ENCODE measurements at regions not wholly inside any gene's neighbourhood (a gene's known extent, or its start where the extent isn't known, plus 50 kb on each side); places are given as distances from the start of the nearest gene placed in this dataset.
"Not testable (repeated sequence)": the region's sequence is repeated elsewhere in the genome, so short reads cannot be mapped to it uniquely, and the experiment has no call there.

- no peak for DNase-seq
Measured at GRCh38 chr2:129004940-129005490, 686.3 kb upstream of the HS6ST1 start.

GRCh38 chr2:129006135-129006886 lies 687.6 kb upstream of the HS6ST1 start:
- no peak for DNase-seq

GRCh38 chr2:129006901-129007300 lies 688.2 kb upstream of the HS6ST1 start:
- no peak for DNase-seq

- DNase-seq, result no peak
Measured at GRCh38 chr2:129008055-129008880, 689.6 kb upstream of the HS6ST1 start.

GRCh38 chr2:129008881-129009554 lies 690.4 kb upstream of the HS6ST1 start:
- no peak for DNase-seq

- DNase-seq, result no peak
Measured at GRCh38 chr2:129009555-129010146, 691.0 kb upstream of the HS6ST1 start.

- DNase-seq, result no peak
Measured at GRCh38 chr2:129010262-129010661, 691.6 kb upstream of the HS6ST1 start.

- no peak for DNase-seq
Measured at GRCh38 chr2:129011466-129012061, 692.9 kb upstream of the HS6ST1 start.

- DNase-seq, result no peak
Measured at GRCh38 chr2:129014432-129014831, 695.8 kb upstream of the HS6ST1 start.

GRCh38 chr2:129015397-129016285 lies 697.0 kb upstream of the HS6ST1 start:
- DNase-seq, result no peak

GRCh38 chr2:129016972-129017371 lies 698.3 kb upstream of the HS6ST1 start:
- DNase-seq, result no peak

- no peak for DNase-seq
Measured at GRCh38 chr2:129024796-129025195, 706.1 kb upstream of the HS6ST1 start.

- DNase-seq, result no peak
Measured at GRCh38 chr2:129035992-129036391, 717.3 kb upstream of the HS6ST1 start.

GRCh38 chr2:129043677-129044076 lies 725.0 kb upstream of the HS6ST1 start:
- DNase-seq, result not testable (repeated sequence)

GRCh38 chr2:129046475-129046874 lies 727.8 kb upstream of the HS6ST1 start:
- not testable (repeated sequence) for DNase-seq

GRCh38 chr2:129050101-129050500 lies 731.4 kb upstream of the HS6ST1 start:
- DNase-seq, result no peak

- no peak for DNase-seq
Measured at GRCh38 chr2:129055242-129055641, 736.6 kb upstream of the HS6ST1 start.

GRCh38 chr2:129055824-129056223 lies 737.2 kb upstream of the HS6ST1 start:
- no peak for DNase-seq

GRCh38 chr2:129056309-129056958 lies 737.8 kb upstream of the HS6ST1 start:
- no peak for DNase-seq

- no peak for DNase-seq
Measured at GRCh38 chr2:129056959-129057317, 738.3 kb upstream of the HS6ST1 start.

GRCh38 chr2:129058981-129059380 lies 740.3 kb upstream of the HS6ST1 start:
- DNase-seq, result no peak
